H9 (cell line): ENCODE measurements at regions not wholly inside any gene's neighbourhood (a gene's known extent, or its start where the extent isn't known, plus 50 kb on each side); places are given as distances from the start of the nearest gene placed in this dataset.

Experiments used
- DNase-seq: peaks from one replicate; pipeline ENCODE4 v3.0.0-alpha.2; 2017
- H2AFZ ChIP-seq: one replicate; pipeline ENCODE4 v1.6.1; 2013; ENCODE audit warnings: mild to moderate bottlenecking, low read length, control low read depth, moderate library complexity
- H2AK5ac ChIP-seq: 2 replicates; pipeline ENCODE4 v1.6.1; 2013; ENCODE audit warnings: low read length, control low read depth, mixed read lengths; ENCODE audit not compliant: insufficient read length
- H2BK120ac ChIP-seq: one replicate; pipeline ENCODE4 v1.6.1; 2013; ENCODE audit warnings: low read depth, mild to moderate bottlenecking, low read length, control low read depth, inconsistent platforms; ENCODE audit not compliant: poor library complexity, severe bottlenecking
- H2BK12ac ChIP-seq: 2 replicates; pipeline ENCODE4 v1.6.1; 2013; ENCODE audit warnings: low read length, control low read depth, mixed read lengths, low read depth; ENCODE audit not compliant: insufficient read length
- H2BK15ac ChIP-seq: 2 replicates; pipeline ENCODE4 v1.6.1; 2013; ENCODE audit warnings: low read depth, low read length, control low read depth
- H2BK20ac ChIP-seq: one replicate; pipeline ENCODE4 v1.6.1; 2013; ENCODE audit warnings: low read depth, mild to moderate bottlenecking, low read length, control low read depth, inconsistent platforms; ENCODE audit not compliant: poor library complexity, severe bottlenecking
- H2BK5ac ChIP-seq: 2 replicates; pipeline ENCODE4 v1.6.1; 2013; ENCODE audit warnings: low read length, control low read depth, mixed read lengths; ENCODE audit not compliant: insufficient read length
- H3K14ac ChIP-seq: 2 replicates; pipeline ENCODE4 v1.6.1; 2013; ENCODE audit warnings: low read length, control low read depth; ENCODE audit not compliant: insufficient read depth
- H3K18ac ChIP-seq: 2 replicates; pipeline ENCODE4 v1.6.1; 2013; ENCODE audit warnings: low read depth, mild to moderate bottlenecking, mixed read lengths, low read length, control low read depth; ENCODE audit not compliant: insufficient read length
- H3K23ac ChIP-seq: 2 replicates; pipeline ENCODE4 v1.6.1; 2013; ENCODE audit warnings: low read length, control low read depth, mixed read lengths, low read depth; ENCODE audit not compliant: insufficient read length
- H3K23me2 ChIP-seq: 2 replicates; pipeline ENCODE4 v1.6.1; 2013; ENCODE audit warnings: low read depth, mild to moderate bottlenecking, mixed read lengths, low read length, control low read depth; ENCODE audit not compliant: insufficient read length, poor library complexity, severe bottlenecking
- H3K27ac ChIP-seq: 2 replicates; pipeline ENCODE4 v1.5.1; 2013; ENCODE audit warnings: low read length, control low read depth, mixed read lengths, low read depth; ENCODE audit not compliant: insufficient read length
- H3K27me3 ChIP-seq: 2 replicates; pipeline ENCODE4 v1.6.1; 2013; ENCODE audit warnings: low read length, control low read depth, inconsistent platforms; ENCODE audit not compliant: insufficient read depth
- H3K4ac ChIP-seq: 2 replicates; pipeline ENCODE4 v1.6.1; 2013; ENCODE audit warnings: low read depth, mild to moderate bottlenecking, control low read depth, inconsistent platforms, low read length, moderate library complexity
- H3K4me1 ChIP-seq: 2 replicates; pipeline ENCODE4 v1.6.1; 2013; ENCODE audit warnings: low read length, control low read depth, inconsistent platforms; ENCODE audit not compliant: insufficient read depth
- H3K4me2 ChIP-seq: 2 replicates; pipeline ENCODE4 v1.6.1; 2013; ENCODE audit warnings: low read length, control low read depth, mixed read lengths; ENCODE audit not compliant: insufficient read length, insufficient read depth
- H3K56ac ChIP-seq: 2 replicates; pipeline ENCODE4 v1.6.1; 2013; ENCODE audit warnings: low read depth, mild to moderate bottlenecking, mixed read lengths, low read length, control low read depth; ENCODE audit not compliant: insufficient read length
- H3K79me1 ChIP-seq: 2 replicates; pipeline ENCODE4 v1.6.1; 2013; ENCODE audit warnings: low read depth, mild to moderate bottlenecking, moderate library complexity, low read length, control low read depth, inconsistent platforms; ENCODE audit not compliant: insufficient read depth, poor library complexity, severe bottlenecking
- H3K79me2 ChIP-seq: 2 replicates; pipeline ENCODE4 v1.6.1; 2013; ENCODE audit warnings: low read length, control low read depth, inconsistent platforms; ENCODE audit not compliant: insufficient read depth
- H3K9ac ChIP-seq: 2 replicates; pipeline ENCODE4 v1.6.1; 2013; ENCODE audit warnings: low read length, control low read depth, mixed read lengths; ENCODE audit not compliant: insufficient read length; ENCODE audit errors: extremely low read depth
- H3K9me3 ChIP-seq: one replicate; pipeline ENCODE4 v1.6.1; 2013; ENCODE audit warnings: low read depth, low read length, inconsistent platforms; ENCODE audit not compliant: control insufficient read depth
- H3T11ph ChIP-seq: one replicate; pipeline ENCODE4 v1.6.1; 2013; ENCODE audit warnings: mild to moderate bottlenecking, low read length, control low read depth, inconsistent platforms
- H4K20me1 ChIP-seq: one replicate; pipeline ENCODE4 v1.6.1; 2013; ENCODE audit not compliant: control insufficient read depth, insufficient read length, insufficient read depth
- H4K5ac ChIP-seq: 2 replicates; pipeline ENCODE4 v1.6.1; 2013; ENCODE audit warnings: low read depth, mild to moderate bottlenecking, mixed read lengths, low read length, control low read depth; ENCODE audit not compliant: insufficient read length
- H4K8ac ChIP-seq: replicated peaks from 2 replicates; pipeline ENCODE4 v1.6.1; 2013; ENCODE audit warnings: low read length, control low read depth, mixed read lengths, low read depth; ENCODE audit not compliant: insufficient read length
- H4K91ac ChIP-seq: 2 replicates; pipeline ENCODE4 v1.6.1; 2013; ENCODE audit warnings: low read depth, mild to moderate bottlenecking, moderate library complexity, mixed read lengths, low read length, control low read depth; ENCODE audit not compliant: insufficient read length
- H3K27ac Mint-ChIP-seq, 3 experiments: 2 replicates in 2 of 3; 3 replicates in 1 of 3; pipeline ENCODE4 v1.8.0; 2020 to 2021; ENCODE audit warnings: mixed read lengths in 3 of 3, mild to moderate bottlenecking in 1 of 3, moderate library complexity in 1 of 3
- H3K27me3 Mint-ChIP-seq: 2 replicates; pipeline ENCODE4 v1.8.0; 2021; ENCODE audit warnings: low read depth, mild to moderate bottlenecking, moderate library complexity, mixed read lengths
- H3K36me3 Mint-ChIP-seq, 3 experiments: 2 replicates in 2 of 3; 3 replicates in 1 of 3; pipeline ENCODE4 v1.8.0; 2020 to 2021; ENCODE audit warnings: low read depth in 3 of 3, mixed read lengths in 3 of 3; ENCODE audit not compliant: insufficient read depth in 1 of 3
- H3K4me1 Mint-ChIP-seq, 2 experiments: 2 replicates each; pipeline ENCODE4 v1.8.0; 2020; ENCODE audit warnings: mixed read lengths in 2 of 2
- H3K4me3 Mint-ChIP-seq, 2 experiments: 2 replicates in 1 of 2; 3 replicates in 1 of 2; pipeline ENCODE4 v1.8.0; 2020 to 2021; ENCODE audit warnings: mild to moderate bottlenecking in 2 of 2, mixed read lengths in 2 of 2, moderate library complexity in 1 of 2
- H3K9me3 Mint-ChIP-seq, 2 experiments: 2 replicates in 1 of 2; 3 replicates in 1 of 2; pipeline ENCODE4 v1.8.0; 2020; ENCODE audit warnings: mild to moderate bottlenecking in 2 of 2, mixed read lengths in 2 of 2, moderate library complexity in 1 of 2
- WGBS: extraction: QIAGEN DNeasy Blood & Tissue Kit; methylation state at CpG from one replicate; pipeline ENCODE4 v1.1.7; 2013; ENCODE audit warnings: missing lambda C conversion rate, low lambda C conversion rate, mixed read lengths; ENCODE audit not compliant: insufficient read length; ENCODE audit errors: extremely low coverage; 5-methylcytosine and 5-hydroxymethylcytosine counted together
- TF ChIP-seq, protein P1 (sequence below): fragments of 200-600 bp; sonication (generic); conservative IDR thresholded peaks from 3 replicates; pipeline ENCODE4 v1.8.0; 2021; ENCODE audit warnings: antibody characterized with exemption, mild to moderate bottlenecking

- no peak overlapping the region for H2BK120ac ChIP-seq
- H3K27ac ChIP-seq: no peak overlapping the region
- no peak overlapping the region for H3K4ac ChIP-seq
- TF ChIP-seq, protein P1, sequence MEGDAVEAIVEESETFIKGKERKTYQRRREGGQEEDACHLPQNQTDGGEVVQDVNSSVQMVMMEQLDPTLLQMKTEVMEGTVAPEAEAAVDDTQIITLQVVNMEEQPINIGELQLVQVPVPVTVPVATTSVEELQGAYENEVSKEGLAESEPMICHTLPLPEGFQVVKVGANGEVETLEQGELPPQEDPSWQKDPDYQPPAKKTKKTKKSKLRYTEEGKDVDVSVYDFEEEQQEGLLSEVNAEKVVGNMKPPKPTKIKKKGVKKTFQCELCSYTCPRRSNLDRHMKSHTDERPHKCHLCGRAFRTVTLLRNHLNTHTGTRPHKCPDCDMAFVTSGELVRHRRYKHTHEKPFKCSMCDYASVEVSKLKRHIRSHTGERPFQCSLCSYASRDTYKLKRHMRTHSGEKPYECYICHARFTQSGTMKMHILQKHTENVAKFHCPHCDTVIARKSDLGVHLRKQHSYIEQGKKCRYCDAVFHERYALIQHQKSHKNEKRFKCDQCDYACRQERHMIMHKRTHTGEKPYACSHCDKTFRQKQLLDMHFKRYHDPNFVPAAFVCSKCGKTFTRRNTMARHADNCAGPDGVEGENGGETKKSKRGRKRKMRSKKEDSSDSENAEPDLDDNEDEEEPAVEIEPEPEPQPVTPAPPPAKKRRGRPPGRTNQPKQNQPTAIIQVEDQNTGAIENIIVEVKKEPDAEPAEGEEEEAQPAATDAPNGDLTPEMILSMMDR: peak; percentile 76
- H4K20me1 ChIP-seq: no peaks in the 10 kb centered on the region
- no peaks in the 10 kb centered on the region for H3K9me3 Mint-ChIP-seq
- H2AK5ac ChIP-seq: no peak overlapping the region
- peaks cover 3% of the 10 kb centered on the region; the same call in 1 of the 2 replicates for H3K4me1 ChIP-seq
- DNase-seq: no peak
- WGBS: no CpG with 5 or more reads among the region's 8 CpGs
- no peak overlapping the region for H3K23ac ChIP-seq
- H2BK5ac ChIP-seq: no peak overlapping the region
- no peak overlapping the region for H3K14ac ChIP-seq
- H2AFZ ChIP-seq: no peak overlapping the region
- H4K8ac ChIP-seq: no peak overlapping the region
- H3K23me2 ChIP-seq: no peaks in the 10 kb centered on the region
- H3K56ac ChIP-seq: no peak overlapping the region
- H4K91ac ChIP-seq: no peak overlapping the region
- no peak overlapping the region for H3K27ac Mint-ChIP-seq
- H3K27me3 ChIP-seq: no peaks in the 10 kb centered on the region
- no peaks in the 10 kb centered on the region for H3K9me3 ChIP-seq
- no peaks in the 10 kb centered on the region for H3K27me3 Mint-ChIP-seq
- H3K4me1 Mint-ChIP-seq: peaks cover 10 to 11% of the 10 kb centered on the region in 2 experiments
- no peaks in the 10 kb centered on the region for H3K36me3 Mint-ChIP-seq
- H4K5ac ChIP-seq: no peak overlapping the region
- no peak overlapping the region for H3K18ac ChIP-seq
- H3K4me2 ChIP-seq: no peak overlapping the region
- no peak overlapping the region for H3K9ac ChIP-seq
- H2BK12ac ChIP-seq: no peak overlapping the region
- no peak overlapping the region for H2BK15ac ChIP-seq
- no peak overlapping the region for H3T11ph ChIP-seq
- no peak overlapping the region for H2BK20ac ChIP-seq
- no peaks in the 10 kb centered on the region for H3K79me2 ChIP-seq
- no peak overlapping the region for H3K4me3 Mint-ChIP-seq
- H3K79me1 ChIP-seq: no peaks in the 10 kb centered on the region
These were observed 115.2 kb upstream of the LNX1 start for GRCh38 chr4:53706422-53707032.
